ENCODE measurements at regions not wholly inside any gene's neighbourhood (a gene's known extent, or its start where the extent isn't known, plus 50 kb on each side); places are given as distances from the start of the nearest gene placed in this dataset.

DNA sequence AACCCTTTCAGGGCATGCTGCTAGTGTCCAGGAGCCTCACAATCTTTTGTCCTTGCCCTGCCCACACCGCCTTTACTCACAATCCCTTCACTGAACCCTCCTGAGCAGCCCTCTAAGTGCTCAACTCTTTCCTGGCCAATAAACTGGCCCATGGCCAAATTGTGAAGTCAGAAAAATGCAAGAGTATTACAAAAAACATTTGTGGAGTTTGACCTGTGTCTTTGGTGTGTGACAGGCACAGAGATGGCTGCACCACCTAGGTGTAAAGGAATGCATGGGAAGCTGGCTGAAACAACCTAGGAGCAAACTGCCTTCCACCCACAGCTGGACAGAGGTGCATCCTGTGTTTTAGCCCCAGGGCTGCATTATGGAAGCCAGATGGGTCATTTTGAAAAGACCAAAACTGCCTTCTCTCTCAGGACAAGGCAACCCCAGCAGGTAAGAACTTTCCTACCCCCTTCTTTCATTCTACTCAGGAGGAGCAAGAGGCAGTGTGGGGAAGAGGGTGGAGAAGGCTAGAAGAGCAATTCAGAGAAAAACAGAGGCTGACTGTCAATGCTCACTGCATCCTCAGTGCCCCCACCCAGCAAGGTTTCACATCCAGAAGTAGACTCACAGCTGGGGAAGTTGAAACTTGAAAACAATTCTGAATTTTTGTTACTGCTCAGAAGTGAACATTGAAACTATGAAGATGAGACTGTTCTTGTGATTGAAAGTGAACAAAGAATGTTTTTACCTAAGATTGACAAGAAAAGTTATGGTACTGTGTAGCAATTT is 78.6 kb downstream of the TRIM42 start:
- TF ChIP-seq POLR2A (IDR thresholded peaks at IDR 0.05): no peak
- TF ChIP-seq POLR2AphosphoS5 (IDR thresholded peaks at IDR 0.05): no peak
- TF ChIP-seq, protein P1, sequence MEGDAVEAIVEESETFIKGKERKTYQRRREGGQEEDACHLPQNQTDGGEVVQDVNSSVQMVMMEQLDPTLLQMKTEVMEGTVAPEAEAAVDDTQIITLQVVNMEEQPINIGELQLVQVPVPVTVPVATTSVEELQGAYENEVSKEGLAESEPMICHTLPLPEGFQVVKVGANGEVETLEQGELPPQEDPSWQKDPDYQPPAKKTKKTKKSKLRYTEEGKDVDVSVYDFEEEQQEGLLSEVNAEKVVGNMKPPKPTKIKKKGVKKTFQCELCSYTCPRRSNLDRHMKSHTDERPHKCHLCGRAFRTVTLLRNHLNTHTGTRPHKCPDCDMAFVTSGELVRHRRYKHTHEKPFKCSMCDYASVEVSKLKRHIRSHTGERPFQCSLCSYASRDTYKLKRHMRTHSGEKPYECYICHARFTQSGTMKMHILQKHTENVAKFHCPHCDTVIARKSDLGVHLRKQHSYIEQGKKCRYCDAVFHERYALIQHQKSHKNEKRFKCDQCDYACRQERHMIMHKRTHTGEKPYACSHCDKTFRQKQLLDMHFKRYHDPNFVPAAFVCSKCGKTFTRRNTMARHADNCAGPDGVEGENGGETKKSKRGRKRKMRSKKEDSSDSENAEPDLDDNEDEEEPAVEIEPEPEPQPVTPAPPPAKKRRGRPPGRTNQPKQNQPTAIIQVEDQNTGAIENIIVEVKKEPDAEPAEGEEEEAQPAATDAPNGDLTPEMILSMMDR (IDR thresholded peaks at IDR 0.05): no peak

All from suprapubic skin (tissue), 4 donors.